GM19455 (cell line): ENCODE measurements at regions not wholly inside any gene's neighbourhood (a gene's known extent, or its start where the extent isn't known, plus 50 kb on each side); places are given as distances from the start of the nearest gene placed in this dataset.

ENCODE experiments used
- ATAC-seq: cut with Tn5 transposase; IDR thresholded peaks from one replicate; pipeline ENCODE4 v1.9.1; 2021; ENCODE audit not compliant: unreplicated experiment

DNA sequence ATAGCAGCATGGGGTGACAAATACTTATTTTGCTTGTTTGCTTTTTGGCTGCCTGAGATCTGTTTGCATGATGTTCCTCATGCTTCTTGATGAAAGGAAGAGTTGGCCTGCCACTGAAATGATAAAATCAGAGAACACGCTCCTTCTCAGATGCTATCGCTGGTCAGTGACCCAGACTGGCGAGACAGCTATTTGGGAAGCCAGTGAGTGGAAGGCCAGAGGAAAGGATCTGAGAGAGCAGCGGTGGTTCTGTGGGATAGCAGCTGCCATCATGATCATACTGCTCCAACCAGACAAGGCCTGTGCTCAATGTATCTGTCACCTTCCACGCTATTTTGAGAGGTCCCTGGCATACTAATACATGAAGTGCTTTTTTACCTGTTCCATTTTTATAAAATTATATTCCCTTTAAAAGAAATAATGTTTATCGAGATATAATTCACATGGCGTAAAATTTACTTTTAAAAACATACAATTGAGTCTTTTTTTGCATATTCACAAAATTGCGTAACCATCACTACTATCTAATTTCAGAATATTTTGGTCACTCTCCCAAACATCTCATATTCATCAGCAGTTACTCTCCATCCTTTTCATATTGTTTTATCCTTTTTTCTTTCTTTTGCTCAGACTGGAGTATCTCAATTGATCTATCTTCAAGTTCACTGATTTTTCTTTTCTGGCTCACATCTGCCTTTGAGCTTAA, 695.1 kb downstream of the TNS3 start:
- ATAC-seq = no peak

GRCh38 chr7:46885167-46885566, 696.7 kb downstream of the TNS3 start:
- ATAC-seq = no peak

GRCh38 chr7:46881507-46882127, 700.3 kb downstream of the TNS3 start:
- no peak for ATAC-seq

GRCh38 chr7:46880508-46881196, 701.3 kb downstream of the TNS3 start:
- ATAC-seq = no peak

DNA sequence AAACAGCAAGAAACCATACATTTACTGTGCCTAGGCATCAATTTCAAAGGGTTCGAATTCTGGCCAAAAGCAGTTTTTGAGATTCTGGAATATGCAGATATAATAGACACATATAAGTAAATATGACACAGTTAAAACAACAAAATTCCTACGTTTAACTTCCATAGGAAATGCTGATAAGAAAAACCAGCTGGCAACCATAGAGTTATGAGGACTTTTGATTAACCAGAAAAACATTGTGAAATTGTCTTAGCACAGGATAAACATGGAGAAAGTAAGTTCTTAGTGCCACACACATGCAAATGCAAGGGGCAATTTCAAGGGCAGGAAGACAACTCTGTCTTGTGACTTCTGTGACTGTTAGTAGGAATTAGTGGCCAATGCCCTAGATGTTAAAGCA, 702.1 kb downstream of the TNS3 start:
- ATAC-seq = no peak

DNA sequence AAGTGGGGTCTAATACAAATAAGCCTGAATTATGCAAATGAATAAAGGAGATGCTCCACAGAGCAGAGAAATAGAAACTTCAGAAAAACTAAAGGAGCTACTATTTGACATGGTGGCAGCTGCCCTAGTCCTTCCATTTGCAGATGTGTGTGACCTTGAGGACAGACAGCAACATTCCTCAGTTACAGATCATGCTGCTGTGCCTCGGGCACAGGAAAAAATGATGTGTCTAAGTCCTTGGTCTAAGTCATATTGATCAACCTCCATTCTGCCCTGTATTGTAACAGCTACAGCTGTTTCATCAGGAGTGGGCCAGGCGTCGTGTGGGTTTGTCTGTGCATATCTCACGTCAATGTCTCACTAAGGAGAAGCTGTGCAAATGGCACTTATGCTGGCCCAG, 710.4 kb downstream of the TNS3 start:
- ATAC-seq = no peak

GRCh38 chr7:46864716-46865115, 717.2 kb downstream of the TNS3 start:
- no peak for ATAC-seq

DNA sequence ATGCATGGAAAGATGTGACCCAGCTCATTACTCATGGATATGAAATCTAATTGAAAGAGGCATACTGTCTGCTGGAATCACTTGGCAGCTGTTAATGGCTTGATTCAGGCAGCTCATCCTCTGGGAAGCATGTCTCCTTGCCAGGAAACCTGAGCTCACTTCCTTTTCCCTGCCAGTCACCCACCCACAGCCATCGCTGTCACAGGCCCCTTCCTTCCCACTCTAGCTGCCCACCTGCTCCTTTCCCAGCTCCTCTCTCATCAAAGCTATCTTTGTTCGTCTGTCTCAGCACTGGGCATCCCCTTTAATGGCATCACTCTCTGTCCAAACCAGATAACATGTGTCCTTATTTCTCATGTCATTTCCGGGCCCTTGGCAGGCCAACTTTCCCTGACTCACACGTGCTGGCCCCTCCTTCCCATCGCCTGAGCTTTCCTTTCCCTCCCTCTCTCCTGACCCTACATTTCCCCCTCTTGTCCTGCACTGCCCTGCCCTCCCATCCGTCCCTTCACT, 721.9 kb downstream of the TNS3 start:
- ATAC-seq = no peak

DNA sequence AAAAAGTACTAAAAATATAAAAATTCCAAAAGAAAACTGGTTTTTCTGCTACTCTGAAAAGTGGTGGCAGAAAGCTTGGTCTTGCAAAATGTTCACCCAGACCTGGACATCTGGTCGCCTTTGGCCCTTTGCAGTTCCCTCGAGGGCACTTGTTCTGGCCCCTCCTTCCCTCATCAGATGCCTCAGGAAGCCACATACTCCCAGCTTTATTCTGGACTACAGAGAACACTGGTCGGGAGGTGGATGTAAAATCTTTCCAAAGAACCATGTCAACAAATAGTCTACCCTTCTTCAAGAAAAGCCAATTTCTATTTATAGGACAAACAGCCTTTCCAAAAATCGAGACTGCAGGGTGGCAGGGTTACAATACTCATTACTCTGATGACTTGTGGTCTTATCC, 726.1 kb downstream of the TNS3 start:
- ATAC-seq = no peak

DNA sequence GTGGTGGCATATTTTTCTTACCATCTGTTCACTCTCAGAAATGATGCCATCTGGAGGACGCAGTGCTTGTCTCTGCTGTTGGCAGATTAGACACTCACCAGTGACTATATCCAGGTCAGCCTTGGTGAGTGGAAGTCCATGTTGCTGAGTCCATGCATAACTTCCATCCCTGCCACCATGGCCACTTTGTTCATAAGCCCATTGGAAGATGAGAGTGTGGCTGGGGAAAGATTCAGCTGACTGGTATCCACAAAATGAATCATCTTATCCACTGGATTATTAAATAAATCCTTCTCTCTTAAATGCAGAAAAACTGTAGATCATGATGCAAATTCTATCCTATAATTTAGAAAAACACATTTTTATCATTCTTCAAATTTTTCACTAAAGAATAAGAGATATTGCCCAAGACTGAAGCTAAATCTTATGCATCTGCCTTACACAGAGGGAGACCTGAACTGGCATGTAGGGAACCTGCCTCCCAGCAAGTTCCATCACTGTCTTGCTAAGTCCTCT, 726.9 kb downstream of the TNS3 start:
- ATAC-seq = no peak

DNA sequence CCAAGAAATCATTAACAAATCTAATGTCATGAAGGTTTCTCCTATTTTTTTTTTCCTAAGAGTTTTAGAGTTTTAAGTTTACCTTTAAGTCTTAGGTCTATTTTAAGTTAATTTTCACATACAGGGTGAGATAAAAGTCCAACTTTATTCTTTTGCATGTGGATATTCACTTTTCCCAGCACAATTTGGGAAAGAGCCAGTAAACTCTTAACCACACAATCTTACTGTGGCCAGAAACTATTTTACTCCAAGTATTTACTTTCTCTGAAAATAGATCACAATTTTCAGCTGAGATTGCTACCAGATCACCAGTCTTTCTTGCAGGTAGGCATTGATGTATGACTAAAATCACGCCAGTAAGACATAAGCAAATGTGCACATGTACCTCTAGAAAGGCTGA, 728.5 kb downstream of the TNS3 start:
- ATAC-seq = no peak

DNA sequence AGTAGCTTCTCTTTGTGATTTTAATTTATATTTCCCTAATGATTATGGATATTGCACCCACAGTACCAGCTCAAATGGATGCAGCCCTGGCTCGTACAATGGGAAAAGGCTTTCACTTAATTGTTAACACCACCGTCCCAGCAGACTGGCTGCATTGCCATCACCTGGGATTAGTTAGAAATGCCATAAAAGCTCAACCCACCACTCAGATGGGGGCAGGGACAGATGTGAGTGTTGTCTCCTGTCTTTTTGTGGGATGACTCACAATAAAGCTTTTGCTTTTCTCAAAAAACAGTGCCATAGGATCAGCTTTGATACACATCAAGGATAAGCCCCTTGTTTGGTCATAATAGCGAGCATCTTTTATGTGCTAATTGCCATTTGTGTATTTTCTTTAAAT, 729.1 kb downstream of the TNS3 start:
- ATAC-seq = no peak

DNA sequence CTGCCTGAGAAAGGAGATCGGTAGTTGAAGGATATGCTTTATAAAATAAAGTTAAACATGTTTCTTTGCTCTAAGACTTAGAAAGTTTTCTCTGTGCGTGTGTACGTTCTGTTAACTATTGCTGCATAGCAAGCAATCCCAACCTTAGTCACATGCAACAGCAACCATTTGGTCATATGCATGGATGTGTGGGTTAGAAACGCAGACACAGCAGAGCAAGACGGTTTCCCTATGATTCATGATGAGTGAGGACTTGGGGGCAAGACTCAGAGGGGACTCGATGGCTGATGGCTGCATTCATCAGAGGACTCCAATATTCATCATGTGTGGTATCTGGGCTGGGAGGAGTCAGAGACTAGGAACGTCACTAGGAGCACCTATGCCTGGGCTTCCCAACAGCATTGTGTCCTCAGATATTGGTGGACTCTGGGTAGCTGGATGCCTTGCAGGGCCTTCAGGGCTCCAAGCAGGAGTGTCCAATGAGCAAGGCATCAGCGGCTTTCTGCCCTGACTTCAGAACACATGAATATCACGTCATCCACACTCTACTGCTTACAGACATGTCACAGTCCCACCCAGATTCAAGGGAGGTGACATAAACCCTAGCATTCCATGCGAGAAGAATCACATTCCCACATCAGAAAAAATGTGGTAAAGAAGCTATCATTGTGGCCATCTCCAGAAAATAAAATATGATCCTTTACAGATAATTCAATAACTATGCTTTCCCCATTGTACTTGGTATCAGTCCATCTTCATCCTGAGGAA, 731.2 kb downstream of the TNS3 start:
- ATAC-seq = no peak

- no peak for ATAC-seq
Observed at GRCh38 chr7:46848944-46849343, 733.0 kb downstream of the TNS3 start.

- ATAC-seq = no peak
Observed at GRCh38 chr7:46848311-46848710, 733.6 kb downstream of the TNS3 start.

- ATAC-seq = no peak
Observed at GRCh38 chr7:46847126-46847525, 734.8 kb downstream of the TNS3 start.

DNA sequence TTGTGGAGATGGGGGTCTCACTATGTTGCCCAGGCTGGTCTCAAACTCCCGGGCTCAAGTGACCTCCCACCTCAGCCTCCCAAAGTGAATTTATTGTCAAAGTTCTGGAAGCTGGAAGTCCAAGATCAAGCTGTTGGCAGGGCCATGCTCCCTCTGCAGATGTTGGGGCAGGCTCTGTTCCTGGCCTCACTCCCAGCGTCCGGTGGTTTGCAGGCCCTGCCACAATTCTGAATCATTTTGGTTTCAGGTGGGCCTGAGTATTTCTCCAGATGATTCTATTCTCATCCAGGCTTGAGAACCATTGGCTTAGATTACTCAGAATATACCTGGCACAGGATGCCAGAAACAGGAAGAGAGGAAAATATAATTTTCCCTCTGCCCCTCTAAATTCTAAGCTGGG, 737.4 kb downstream of the TNS3 start:
- no peak for ATAC-seq

DNA sequence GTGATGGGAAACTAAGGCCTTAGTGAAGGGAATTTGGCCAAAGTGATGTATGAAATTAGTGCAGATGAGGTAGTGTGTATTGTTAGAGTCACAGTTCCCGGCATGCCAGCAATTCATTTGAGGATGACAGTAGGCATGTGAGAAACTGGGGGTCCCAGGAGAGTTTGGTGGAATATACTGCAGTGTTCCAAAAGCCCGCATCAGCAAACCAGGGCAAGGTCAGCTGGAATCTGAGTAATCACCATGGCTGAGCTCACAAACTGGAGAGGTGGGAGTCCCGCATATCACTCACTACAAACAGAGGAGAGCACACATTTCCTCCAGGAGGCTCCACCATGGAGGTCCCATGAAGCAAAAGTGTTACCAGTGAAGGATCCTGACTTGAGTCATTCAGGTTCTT, 740.7 kb downstream of the TNS3 start:
- no peak for ATAC-seq

- ATAC-seq = no peak
Observed at GRCh38 chr7:46839651-46840050, 742.3 kb downstream of the TNS3 start.

GRCh38 chr7:46838463-46838862, 743.4 kb downstream of the TNS3 start:
- ATAC-seq = no peak

DNA sequence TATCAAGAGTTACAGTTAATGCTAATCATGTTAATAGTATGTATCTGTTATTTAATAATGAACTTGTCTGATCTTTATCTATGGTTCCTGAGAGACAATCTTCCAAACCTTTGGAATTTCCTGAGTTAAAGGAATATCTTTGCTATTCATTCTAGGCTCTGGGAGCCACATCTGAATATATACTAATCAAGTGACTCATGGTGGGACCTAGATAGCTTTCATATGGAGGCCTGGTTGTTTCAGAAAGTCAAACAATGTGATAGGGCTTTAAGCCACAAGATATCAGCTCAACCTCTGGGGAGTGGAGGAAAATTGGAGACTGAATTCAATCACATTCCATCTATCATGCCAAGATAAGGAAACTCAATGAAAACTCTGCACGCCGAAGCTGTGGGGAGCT, 746.4 kb downstream of the TNS3 start:
- ATAC-seq = no peak
